Osteoblast (primary cell): ENCODE measurements at regions not wholly inside any gene's neighbourhood (a gene's known extent, or its start where the extent isn't known, plus 50 kb on each side); places are given as distances from the start of the nearest gene placed in this dataset.

Experiments
- DNase-seq: peaks from one replicate; pipeline ENCODE4 v3.0.0; 2011; ENCODE audit warnings: low spot score, mixed read lengths; ENCODE audit not compliant: insufficient read length; ENCODE audit errors: missing footprints
- H2AFZ ChIP-seq: 2 replicates; pipeline ENCODE4 v1.6.0; 2011; ENCODE audit warnings: mild to moderate bottlenecking, low read length
- H3K27ac ChIP-seq: 2 replicates; pipeline ENCODE4 v1.5.1; 2011; ENCODE audit warnings: mild to moderate bottlenecking, low read depth, low read length, moderate library complexity
- H3K27me3 ChIP-seq: 2 replicates; pipeline ENCODE4 v1.6.0; 2012; ENCODE audit warnings: mild to moderate bottlenecking, control low read depth, inconsistent platforms, low read length, moderate library complexity; ENCODE audit not compliant: insufficient read depth
- H3K36me3 ChIP-seq: 2 replicates; pipeline ENCODE4 v1.5.1; 2011; ENCODE audit warnings: mild to moderate bottlenecking, low read length, control low read depth, moderate library complexity; ENCODE audit not compliant: insufficient read depth
- H3K4me1 ChIP-seq: 2 replicates; pipeline ENCODE4 v1.5.1; 2011; ENCODE audit warnings: mild to moderate bottlenecking, low read length, control low read depth, moderate library complexity; ENCODE audit not compliant: insufficient read depth
- H3K4me2 ChIP-seq: 2 replicates; pipeline ENCODE4 v1.6.0; 2011; ENCODE audit warnings: mild to moderate bottlenecking, low read length; ENCODE audit not compliant: insufficient read depth
- H3K4me3 ChIP-seq: fragments of 200-600 bp; sonication (generic); 3 replicates; pipeline ENCODE4 v1.5.1; 2012; ENCODE audit warnings: mild to moderate bottlenecking, low read length, inconsistent platforms; ENCODE audit not compliant: insufficient read depth
- H3K79me2 ChIP-seq: 2 replicates; pipeline ENCODE4 v1.6.0; 2012; ENCODE audit warnings: mild to moderate bottlenecking, low read length, control low read depth, inconsistent platforms; ENCODE audit not compliant: insufficient read depth
- H3K9me3 ChIP-seq: 2 replicates; pipeline ENCODE4 v1.5.1; 2011; ENCODE audit warnings: low read depth, low read length, control low read depth
- H4K20me1 ChIP-seq: 2 replicates; pipeline ENCODE4 v1.6.0; 2012; ENCODE audit warnings: mild to moderate bottlenecking, low read length, control low read depth; ENCODE audit not compliant: insufficient read depth
- CTCF ChIP-seq: IDR thresholded peaks from 2 replicates; pipeline ENCODE4 v1.5.1; 2011; ENCODE audit warnings: mild to moderate bottlenecking, low read depth, low read length, moderate library complexity; ENCODE audit errors: extremely low read depth

- Histone ChIP-seq H3K79me2 (no peaks in the 10 kb centered on the region), H3K4me3 (no peak overlapping the region)
- TF ChIP-seq CTCF = no peak
These were observed 121.7 kb upstream of the VGLL2 start for GRCh38 chr6:117143647-117144046.

GRCh38 chr6:117145940-117146339 lies 119.4 kb upstream of the VGLL2 start:
- Histone ChIP-seq H3K36me3 (no peaks in the 10 kb centered on the region), H3K27ac (no peak overlapping the region), H4K20me1 (no peaks in the 10 kb centered on the region), H3K4me1 (no peaks in the 10 kb centered on the region), H3K9me3 (peaks cover 2% of the 10 kb centered on the region), H3K27me3 (no peaks in the 10 kb centered on the region), H3K4me3 (no peak overlapping the region), H3K4me2 (no peak overlapping the region), H3K79me2 (no peaks in the 10 kb centered on the region), H2AFZ (no peak overlapping the region)
- no peak for DNase-seq
- no peak for TF ChIP-seq CTCF

More at GRCh38 chr6:117143647-117144046, 121.7 kb upstream of the VGLL2 start:
- DNase-seq = no peak
- H3K27ac ChIP-seq = no peak overlapping the region
- H3K27me3 ChIP-seq = no peaks in the 10 kb centered on the region
- no peaks in the 10 kb centered on the region for H4K20me1 ChIP-seq
- no peak overlapping the region for H2AFZ ChIP-seq
- peaks cover 2% of the 10 kb centered on the region for H3K9me3 ChIP-seq
- no peak overlapping the region for H3K4me2 ChIP-seq
- H3K4me1 ChIP-seq = no peaks in the 10 kb centered on the region
- H3K36me3 ChIP-seq = no peaks in the 10 kb centered on the region

- Histone ChIP-seq H3K36me3 (no peaks in the 10 kb centered on the region), H3K4me3 (no peak overlapping the region), H3K27ac (no peak overlapping the region), H3K4me2 (no peak overlapping the region), H3K79me2 (no peaks in the 10 kb centered on the region), H3K4me1 (no peaks in the 10 kb centered on the region), H3K9me3 (no peaks in the 10 kb centered on the region), H4K20me1 (no peaks in the 10 kb centered on the region), H3K27me3 (no peaks in the 10 kb centered on the region), H2AFZ (no peak overlapping the region)
- no peak for TF ChIP-seq CTCF
- DNase-seq = no peak
These were observed 116.0 kb upstream of the VGLL2 start for GRCh38 chr6:117149324-117149723.

- Histone ChIP-seq H3K9me3 (no peaks in the 10 kb centered on the region), H3K36me3 (no peaks in the 10 kb centered on the region), H3K4me3 (no peak overlapping the region), H3K27me3 (no peaks in the 10 kb centered on the region), H3K4me1 (no peaks in the 10 kb centered on the region), H3K4me2 (no peak overlapping the region), H2AFZ (no peak overlapping the region), H4K20me1 (no peaks in the 10 kb centered on the region), H3K27ac (no peak overlapping the region), H3K79me2 (no peaks in the 10 kb centered on the region)
- DNase-seq = no peak
- TF ChIP-seq CTCF = no peak
These were observed 108.6 kb upstream of the VGLL2 start for GRCh38 chr6:117156741-117157140.
